Keratinocyte (primary cell): ENCODE measurements at regions not wholly inside any gene's neighbourhood (a gene's known extent, or its start where the extent isn't known, plus 50 kb on each side); places are given as distances from the start of the nearest gene placed in this dataset.

Source experiments
- DNase-seq: peaks from one replicate; pipeline ENCODE4 v3.0.0-alpha.2; 2011; ENCODE audit warnings: low read depth, missing footprints, low spot score
- FAIRE-seq: peaks from 2 replicates; lab custom pipeline; 2011; peaks lifted over from hg19 to GRCh38; lab: Jason Lieb, UNC
- H2AFZ ChIP-seq: 2 replicates; pipeline ENCODE4 v1.6.0; 2012; ENCODE audit warnings: low read length, control low read depth, inconsistent platforms; ENCODE audit not compliant: control insufficient read depth
- H3K27ac ChIP-seq: 2 replicates; pipeline ENCODE4 v1.5.1; 2011; ENCODE audit warnings: low read length; ENCODE audit not compliant: control insufficient read depth, insufficient read depth
- H3K27me3 ChIP-seq: 3 replicates; pipeline ENCODE4 v1.6.0; 2011; ENCODE audit warnings: low read length; ENCODE audit not compliant: control insufficient read depth, insufficient read depth; ENCODE audit errors: extremely low read depth
- H3K36me3 ChIP-seq, 2 experiments: 2 replicates in 1 of 2; 3 replicates in 1 of 2; pipeline ENCODE4 v1.5.1; 2011; ENCODE audit warnings: low read length in 2 of 2, mild to moderate bottlenecking in 1 of 2; ENCODE audit not compliant: control insufficient read depth in 2 of 2, insufficient read depth in 2 of 2; ENCODE audit errors: extremely low read depth in 1 of 2
- H3K4me1 ChIP-seq: 3 replicates; pipeline ENCODE4 v1.5.1; 2011; ENCODE audit warnings: low read length; ENCODE audit not compliant: control insufficient read depth, insufficient read depth; ENCODE audit errors: extremely low read depth
- H3K4me2 ChIP-seq: 3 replicates; pipeline ENCODE4 v1.6.0; 2011; ENCODE audit warnings: low read depth, low read length; ENCODE audit not compliant: control insufficient read depth, insufficient read depth; ENCODE audit errors: extremely low read depth
- H3K4me3 ChIP-seq, 3 experiments: fragments of 200-600 bp in 1 of 3; sonication (generic) in 1 of 3; 2 replicates in 2 of 3; 3 replicates in 1 of 3; pipeline ENCODE4 v1.5.1; 2011 to 2016; ENCODE audit warnings: low read length in 3 of 3, mild to moderate bottlenecking in 3 of 3, control low read depth in 2 of 3, inconsistent platforms in 1 of 3, low read depth in 1 of 3, mixed read lengths in 1 of 3, mixed run types in 1 of 3, moderate library complexity in 1 of 3; ENCODE audit not compliant: control insufficient read depth in 2 of 3, insufficient read depth in 2 of 3; ENCODE audit errors: extremely low read depth in 1 of 3
- H3K79me2 ChIP-seq: 2 replicates; pipeline ENCODE4 v1.6.0; 2012; ENCODE audit warnings: low read length; ENCODE audit not compliant: control insufficient read depth, insufficient read depth
- H3K9ac ChIP-seq: 3 replicates; pipeline ENCODE4 v1.6.0; 2011; ENCODE audit warnings: low read length; ENCODE audit not compliant: control insufficient read depth, insufficient read depth; ENCODE audit errors: extremely low read depth
- H3K9me1 ChIP-seq: 3 replicates; pipeline ENCODE4 v1.6.0; 2011; ENCODE audit warnings: low read length; ENCODE audit not compliant: control insufficient read depth, insufficient read depth; ENCODE audit errors: extremely low read depth
- H3K9me3 ChIP-seq: 2 replicates; pipeline ENCODE4 v1.5.1; 2012; ENCODE audit warnings: low read depth, low read length; ENCODE audit not compliant: control insufficient read depth
- H4K20me1 ChIP-seq: 3 replicates; pipeline ENCODE4 v1.6.0; 2011; ENCODE audit warnings: low read length; ENCODE audit not compliant: control insufficient read depth, insufficient read depth; ENCODE audit errors: extremely low read depth
- CTCF ChIP-seq, 3 experiments: IDR thresholded peaks in 1 of 3; conservative IDR thresholded peaks in 1 of 3; optimal IDR thresholded peaks in 1 of 3; 2 replicates in 2 of 3; 3 replicates in 1 of 3; pipeline versions ENCODE3 to v1.5.1; 2011; ENCODE audit warnings: low read length in 3 of 3, mild to moderate bottlenecking in 3 of 3, moderate library complexity in 2 of 3, control low read depth in 1 of 3, inconsistent platforms in 1 of 3; ENCODE audit not compliant: insufficient read depth in 2 of 3; ENCODE audit errors: extremely low read depth in 1 of 3
- EZH2 ChIP-seq: IDR thresholded peaks from one replicate; pipeline ENCODE4 v1.6.1; 2012; ENCODE audit warnings: inconsistent platforms, mild to moderate bottlenecking, low read length, moderate library complexity
- dilution Hi-C: fragments of 300-500 bp; cut with MboI; formaldehyde crosslinking; loops from one replicate; pipeline ENCODE4 v1.7.0; 2020; ENCODE audit warnings: low sequenced_read_pairs; ENCODE audit not compliant: extremely low pct_ligation_motif_present

- Histone ChIP-seq H4K20me1 (no peaks in the 10 kb centered on the region), H3K9ac (no peak overlapping the region), H3K9me3 (no peaks in the 10 kb centered on the region), H2AFZ (no peak overlapping the region), H3K4me3 (no peak overlapping the region), H3K27ac (no peak overlapping the region), H3K4me1 (peaks cover 5% of the 10 kb centered on the region), H3K27me3 (no peaks in the 10 kb centered on the region), H3K36me3 (no peaks in the 10 kb centered on the region), H3K79me2 (no peaks in the 10 kb centered on the region), H3K9me1 (no peaks in the 10 kb centered on the region), H3K4me2 (no peak overlapping the region)
- no peak for TF ChIP-seq CTCF (optimal IDR thresholded peaks at IDR 0.05 in 1 of 3, IDR thresholded peaks at IDR 0.05 in 1 of 3, conservative IDR thresholded peaks at IDR 0.05 in 1 of 3; ENCODE audit: extremely low read depth in 1 of 3, insufficient read depth in 2 of 3, low read length in 3 of 3)
- no peak for TF ChIP-seq EZH2
- DNase-seq = no peak
- no peak for FAIRE-seq
- dilution Hi-C loops = no loop called here
These were observed 372.9 kb downstream of the EN1 start for GRCh38 chr2:118474541-118474920.

- H3K4me3 ChIP-seq = no peak overlapping the region
- TF ChIP-seq CTCF (optimal IDR thresholded peaks at IDR 0.05 in 1 of 3, IDR thresholded peaks at IDR 0.05 in 1 of 3, conservative IDR thresholded peaks at IDR 0.05 in 1 of 3; ENCODE audit: extremely low read depth in 1 of 3, insufficient read depth in 2 of 3, low read length in 3 of 3) (no peak), EZH2 (no peak)
- no peak overlapping the region for H3K27ac ChIP-seq
- no peaks in the 10 kb centered on the region for H3K79me2 ChIP-seq
- dilution Hi-C loops = no loop called here
- H3K4me1 ChIP-seq = peaks cover 5% of the 10 kb centered on the region
- no peaks in the 10 kb centered on the region for H3K9me1 ChIP-seq
- H3K4me2 ChIP-seq = no peak overlapping the region
- no peak for FAIRE-seq
- no peaks in the 10 kb centered on the region for H4K20me1 ChIP-seq
- no peak overlapping the region for H3K9ac ChIP-seq
- H3K9me3 ChIP-seq = no peaks in the 10 kb centered on the region
- no peak for DNase-seq
- H3K27me3 ChIP-seq = no peaks in the 10 kb centered on the region
- H2AFZ ChIP-seq = no peak overlapping the region
- H3K36me3 ChIP-seq = no peaks in the 10 kb centered on the region
These were observed 373.5 kb downstream of the EN1 start for GRCh38 chr2:118473846-118474540.
